NCI-H69 (cell line): ENCODE measurements at regions not wholly inside any gene's neighbourhood (a gene's known extent, or its start where the extent isn't known, plus 50 kb on each side); places are given as distances from the start of the nearest gene placed in this dataset.

ENCODE experiments used
- DNase-seq: peaks from one replicate; lab custom pipeline; 2025; lab: John Stamatoyannopoulos, UW

- DNase-seq = peak; percentile 57
Measured at GRCh38 chr14:95979339-95980042, 59.7 kb upstream of the C14orf132 start.

DNA sequence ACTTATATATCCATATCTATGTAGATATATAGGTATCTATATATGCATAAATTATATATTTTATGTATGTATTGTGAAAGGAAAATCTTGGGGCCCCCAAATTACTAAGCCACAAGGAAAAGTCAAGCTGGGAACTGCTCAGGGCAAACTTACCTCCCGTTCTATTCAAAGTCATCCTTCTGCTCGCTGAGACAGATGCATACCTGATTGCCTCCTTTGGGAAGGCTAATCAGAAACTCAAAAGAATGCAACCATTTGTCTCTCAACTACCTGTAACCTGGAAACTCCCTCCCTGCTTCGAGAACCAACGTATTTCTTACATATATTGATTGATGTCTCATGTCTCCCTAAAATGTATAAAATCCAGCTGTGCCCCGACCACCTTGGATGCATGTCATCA, 58.8 kb upstream of the C14orf132 start:
- no peak for DNase-seq

GRCh38 chr14:95981965-95982364, 57.2 kb upstream of the C14orf132 start:
- DNase-seq = peak; percentile 14

- DNase-seq = no peak
Measured at GRCh38 chr14:95984206-95984605, 55.0 kb upstream of the C14orf132 start.
